HG02884 (cell line): ENCODE measurements at regions not wholly inside any gene's neighbourhood (a gene's known extent, or its start where the extent isn't known, plus 50 kb on each side); places are given as distances from the start of the nearest gene placed in this dataset.
"Not testable (repeated sequence)": the region's sequence is repeated elsewhere in the genome, so short reads cannot be mapped to it uniquely, and the experiment has no call there.

ENCODE experiments used
- ATAC-seq: cut with Tn5 transposase; IDR thresholded peaks from one replicate; pipeline ENCODE4 v1.9.1; 2021; ENCODE audit warnings: mild to moderate bottlenecking, moderate library complexity; ENCODE audit not compliant: unreplicated experiment

GRCh38 chr21:20789729-20790500, 208.3 kb upstream of the NCAM2 start:
- ATAC-seq, result no peak

GRCh38 chr21:20800106-20800505, 198.1 kb upstream of the NCAM2 start:
- no peak for ATAC-seq

GRCh38 chr21:20802201-20802600, 196.0 kb upstream of the NCAM2 start:
- no peak for ATAC-seq

GRCh38 chr21:20802631-20803260, 195.5 kb upstream of the NCAM2 start:
- no peak for ATAC-seq

GRCh38 chr21:20811702-20812101, 186.5 kb upstream of the NCAM2 start:
- ATAC-seq, result no peak

GRCh38 chr21:20814090-20814489, 184.1 kb upstream of the NCAM2 start:
- ATAC-seq, result no peak

- ATAC-seq, result no peak
Observed at GRCh38 chr21:20822666-20823065, 175.5 kb upstream of the NCAM2 start.

- no peak for ATAC-seq
Observed at GRCh38 chr21:20852866-20853265, 145.3 kb upstream of the NCAM2 start.

GRCh38 chr21:20856926-20857325, 141.3 kb upstream of the NCAM2 start:
- no peak for ATAC-seq

GRCh38 chr21:20874202-20874601, 124.0 kb upstream of the NCAM2 start:
- ATAC-seq, result no peak

- ATAC-seq, result no peak
Observed at GRCh38 chr21:20875742-20876141, 122.5 kb upstream of the NCAM2 start.

GRCh38 chr21:20877976-20878375, 120.2 kb upstream of the NCAM2 start:
- no peak for ATAC-seq

- no peak for ATAC-seq
Observed at GRCh38 chr21:20882462-20883407, 115.5 kb upstream of the NCAM2 start.

GRCh38 chr21:20883408-20883800, 114.8 kb upstream of the NCAM2 start:
- ATAC-seq, result no peak

GRCh38 chr21:20902511-20902910, 95.7 kb upstream of the NCAM2 start:
- ATAC-seq, result no peak

GRCh38 chr21:20902998-20903397, 95.2 kb upstream of the NCAM2 start:
- ATAC-seq, result no peak

- not testable (repeated sequence) for ATAC-seq
Observed at GRCh38 chr21:20927555-20927954, 70.7 kb upstream of the NCAM2 start.

GRCh38 chr21:20942523-20942922, 55.7 kb upstream of the NCAM2 start:
- ATAC-seq, result no peak

GRCh38 chr21:20943561-20943997, 54.6 kb upstream of the NCAM2 start:
- no peak for ATAC-seq

- no peak for ATAC-seq
Observed at GRCh38 chr21:20944139-20944538, 54.1 kb upstream of the NCAM2 start.

GRCh38 chr21:20946701-20947100, 51.5 kb upstream of the NCAM2 start:
- ATAC-seq, result no peak
